GM18511 (cell line): ENCODE measurements at regions not wholly inside any gene's neighbourhood (a gene's known extent, or its start where the extent isn't known, plus 50 kb on each side); places are given as distances from the start of the nearest gene placed in this dataset.

ENCODE experiments used
- ATAC-seq: cut with Tn5 transposase; IDR thresholded peaks from one replicate; pipeline ENCODE4 v1.9.1; 2021; ENCODE audit warnings: mild to moderate bottlenecking, moderate library complexity; ENCODE audit not compliant: unreplicated experiment

GRCh38 chr6:163835439-163836171, 421.1 kb downstream of the QKI start:
- ATAC-seq = no peak

- ATAC-seq = no peak
Measured at GRCh38 chr6:163834226-163834970, 419.9 kb downstream of the QKI start.

GRCh38 chr6:163831736-163832135, 417.2 kb downstream of the QKI start:
- no peak for ATAC-seq

GRCh38 chr6:163830641-163831040, 416.1 kb downstream of the QKI start:
- ATAC-seq = no peak

- no peak for ATAC-seq
Measured at GRCh38 chr6:163828038-163828795, 413.7 kb downstream of the QKI start.

- ATAC-seq = no peak
Measured at GRCh38 chr6:163827143-163827542, 412.6 kb downstream of the QKI start.

- ATAC-seq = no peak
Measured at GRCh38 chr6:163826629-163827028, 412.1 kb downstream of the QKI start.

GRCh38 chr6:163825033-163825432, 410.5 kb downstream of the QKI start:
- no peak for ATAC-seq

GRCh38 chr6:163823577-163823976, 409.1 kb downstream of the QKI start:
- ATAC-seq = no peak

- ATAC-seq = no peak
Measured at GRCh38 chr6:163820745-163821458, 406.4 kb downstream of the QKI start.

GRCh38 chr6:163820171-163820570, 405.7 kb downstream of the QKI start:
- ATAC-seq = no peak

- ATAC-seq = no peak
Measured at GRCh38 chr6:163818719-163819118, 404.2 kb downstream of the QKI start.

- no peak for ATAC-seq
Measured at GRCh38 chr6:163816441-163816840, 401.9 kb downstream of the QKI start.

GRCh38 chr6:163815796-163816195, 401.3 kb downstream of the QKI start:
- ATAC-seq = no peak

GRCh38 chr6:163814494-163815364, 400.2 kb downstream of the QKI start:
- ATAC-seq = peak; percentile 42

GRCh38 chr6:163813979-163814493, 399.5 kb downstream of the QKI start:
- peak; percentile 75 for ATAC-seq

GRCh38 chr6:163811317-163811716, 396.8 kb downstream of the QKI start:
- no peak for ATAC-seq

GRCh38 chr6:163809364-163809763, 394.8 kb downstream of the QKI start:
- no peak for ATAC-seq

- ATAC-seq = no peak
Measured at GRCh38 chr6:163808871-163809270, 394.4 kb downstream of the QKI start.

- no peak for ATAC-seq
Measured at GRCh38 chr6:163808231-163808630, 393.7 kb downstream of the QKI start.
